ENCODE measurements at regions not wholly inside any gene's neighbourhood (a gene's known extent, or its start where the extent isn't known, plus 50 kb on each side); places are given as distances from the start of the nearest gene placed in this dataset.

- TF ChIP-seq TAF1 (IDR thresholded peaks at IDR 0.05; ENCODE audit: borderline replicate concordance, insufficient read depth, low read length): no peak
- TF ChIP-seq SIN3A (IDR thresholded peaks at IDR 0.05; ENCODE audit: borderline replicate concordance, insufficient read depth, low read length): no peak
- no peak for TF ChIP-seq REST (IDR thresholded peaks at IDR 0.05; ENCODE audit: insufficient read depth in 1 of 2, low read depth in 2 of 2, low read length in 2 of 2)
- TF ChIP-seq POLR2AphosphoS5 (IDR thresholded peaks at IDR 0.05; ENCODE audit: low read depth, low read length): no peak
- no peak for TF ChIP-seq FOXP2 (optimal IDR thresholded peaks at IDR 0.05; ENCODE audit: borderline replicate concordance, extremely low read depth, extremely low read length, insufficient read depth)
Measured at GRCh38 chr12:116484807-116485206, 74.4 kb upstream of the MAP1LC3B2 start.

- TF ChIP-seq SIN3A (IDR thresholded peaks at IDR 0.05; ENCODE audit: borderline replicate concordance, insufficient read depth, low read length) (no peak), REST (IDR thresholded peaks at IDR 0.05; ENCODE audit: insufficient read depth in 1 of 2, low read depth in 2 of 2, low read length in 2 of 2) (no peak), TAF1 (IDR thresholded peaks at IDR 0.05; ENCODE audit: borderline replicate concordance, insufficient read depth, low read length) (no peak), POLR2AphosphoS5 (IDR thresholded peaks at IDR 0.05; ENCODE audit: low read depth, low read length) (no peak), FOXP2 (optimal IDR thresholded peaks at IDR 0.05; ENCODE audit: borderline replicate concordance, extremely low read depth, extremely low read length, insufficient read depth) (no peak)
Measured at GRCh38 chr12:116489116-116489515, 70.1 kb upstream of the MAP1LC3B2 start.

GRCh38 chr12:116490471-116490870 is 68.7 kb upstream of the MAP1LC3B2 start:
- no peak for TF ChIP-seq POLR2AphosphoS5 (IDR thresholded peaks at IDR 0.05; ENCODE audit: low read depth, low read length)
- TF ChIP-seq SIN3A (IDR thresholded peaks at IDR 0.05; ENCODE audit: borderline replicate concordance, insufficient read depth, low read length): no peak
- no peak for TF ChIP-seq TAF1 (IDR thresholded peaks at IDR 0.05; ENCODE audit: borderline replicate concordance, insufficient read depth, low read length)
- no peak for TF ChIP-seq REST (IDR thresholded peaks at IDR 0.05; ENCODE audit: insufficient read depth in 1 of 2, low read depth in 2 of 2, low read length in 2 of 2)
- no peak for TF ChIP-seq FOXP2 (optimal IDR thresholded peaks at IDR 0.05; ENCODE audit: borderline replicate concordance, extremely low read depth, extremely low read length, insufficient read depth)

GRCh38 chr12:116492703-116493324 is 66.4 kb upstream of the MAP1LC3B2 start:
- TF ChIP-seq POLR2AphosphoS5 (IDR thresholded peaks at IDR 0.05; ENCODE audit: low read depth, low read length) (no peak), FOXP2 (optimal IDR thresholded peaks at IDR 0.05; ENCODE audit: borderline replicate concordance, extremely low read depth, extremely low read length, insufficient read depth) (no peak), TAF1 (IDR thresholded peaks at IDR 0.05; ENCODE audit: borderline replicate concordance, insufficient read depth, low read length) (no peak), SIN3A (IDR thresholded peaks at IDR 0.05; ENCODE audit: borderline replicate concordance, insufficient read depth, low read length) (no peak), REST (IDR thresholded peaks at IDR 0.05; ENCODE audit: insufficient read depth in 1 of 2, low read depth in 2 of 2, low read length in 2 of 2) (no peak)

All from PFSK-1 (cell line).